KG1 (cell line): ENCODE measurements at regions not wholly inside any gene's neighbourhood (a gene's known extent, or its start where the extent isn't known, plus 50 kb on each side); places are given as distances from the start of the nearest gene placed in this dataset.

Source experiments
- DNase-seq: peaks from one replicate; lab custom pipeline; 2025; lab: John Stamatoyannopoulos, UW

- no peak for DNase-seq
Observed at GRCh38 chr2:58959996-58960395, 718.9 kb upstream of the FANCL start.

- DNase-seq, result no peak
Observed at GRCh38 chr2:58957188-58957840, 716.2 kb upstream of the FANCL start.

GRCh38 chr2:58954880-58955385 is 713.8 kb upstream of the FANCL start:
- DNase-seq, result no peak

GRCh38 chr2:58951722-58952121 is 710.6 kb upstream of the FANCL start:
- no peak for DNase-seq

- DNase-seq, result no peak
Observed at GRCh38 chr2:58950795-58951462, 709.8 kb upstream of the FANCL start.

- no peak for DNase-seq
Observed at GRCh38 chr2:58939388-58939787, 698.3 kb upstream of the FANCL start.

- no peak for DNase-seq
Observed at GRCh38 chr2:58938988-58939387, 697.9 kb upstream of the FANCL start.

GRCh38 chr2:58932801-58933200 is 691.7 kb upstream of the FANCL start:
- DNase-seq, result no peak

GRCh38 chr2:58930537-58930936 is 689.4 kb upstream of the FANCL start:
- no peak for DNase-seq

- DNase-seq, result no peak
Observed at GRCh38 chr2:58928973-58929372, 687.8 kb upstream of the FANCL start.

GRCh38 chr2:58928391-58928790 is 687.3 kb upstream of the FANCL start:
- DNase-seq, result no peak

- DNase-seq, result no peak
Observed at GRCh38 chr2:58926112-58926511, 685.0 kb upstream of the FANCL start.

- no peak for DNase-seq
Observed at GRCh38 chr2:58925676-58926081, 684.6 kb upstream of the FANCL start.

- DNase-seq, result no peak
Observed at GRCh38 chr2:58923869-58924268, 682.7 kb upstream of the FANCL start.

GRCh38 chr2:58922245-58922644 is 681.1 kb upstream of the FANCL start:
- no peak for DNase-seq

GRCh38 chr2:58921676-58922075 is 680.6 kb upstream of the FANCL start:
- no peak for DNase-seq

- no peak for DNase-seq
Observed at GRCh38 chr2:58920001-58920400, 678.9 kb upstream of the FANCL start.

GRCh38 chr2:58919316-58919715 is 678.2 kb upstream of the FANCL start:
- DNase-seq, result no peak

- DNase-seq, result no peak
Observed at GRCh38 chr2:58918141-58918540, 677.0 kb upstream of the FANCL start.

- DNase-seq, result no peak
Observed at GRCh38 chr2:58917596-58917995, 676.5 kb upstream of the FANCL start.

- no peak for DNase-seq
Observed at GRCh38 chr2:58916063-58916462, 674.9 kb upstream of the FANCL start.

- no peak for DNase-seq
Observed at GRCh38 chr2:58914733-58915505, 673.8 kb upstream of the FANCL start.
